Astrocyte (in vitro differentiated cells and primary cell): ENCODE measurements at regions not wholly inside any gene's neighbourhood (a gene's known extent, or its start where the extent isn't known, plus 50 kb on each side); places are given as distances from the start of the nearest gene placed in this dataset.

Experiments
- CTCF ChIP-seq: IDR thresholded peaks from 2 replicates; pipeline ENCODE4 v1.5.1; 2011; ENCODE audit warnings: low read depth, mild to moderate bottlenecking, inconsistent platforms, low read length, moderate library complexity; ENCODE audit not compliant: insufficient read depth
- EZH2 ChIP-seq: IDR thresholded peaks from 2 replicates; pipeline ENCODE4 v1.6.1; 2012; ENCODE audit warnings: mild to moderate bottlenecking, low read length, inconsistent platforms; ENCODE audit not compliant: insufficient read depth

- no peak for TF ChIP-seq EZH2
- TF ChIP-seq CTCF, result no peak
Observed at GRCh38 chr4:14641871-14642270, 360.4 kb upstream of the CPEB2 start.
